ENCODE measurements at regions not wholly inside any gene's neighbourhood (a gene's known extent, or its start where the extent isn't known, plus 50 kb on each side); places are given as distances from the start of the nearest gene placed in this dataset.

DNA sequence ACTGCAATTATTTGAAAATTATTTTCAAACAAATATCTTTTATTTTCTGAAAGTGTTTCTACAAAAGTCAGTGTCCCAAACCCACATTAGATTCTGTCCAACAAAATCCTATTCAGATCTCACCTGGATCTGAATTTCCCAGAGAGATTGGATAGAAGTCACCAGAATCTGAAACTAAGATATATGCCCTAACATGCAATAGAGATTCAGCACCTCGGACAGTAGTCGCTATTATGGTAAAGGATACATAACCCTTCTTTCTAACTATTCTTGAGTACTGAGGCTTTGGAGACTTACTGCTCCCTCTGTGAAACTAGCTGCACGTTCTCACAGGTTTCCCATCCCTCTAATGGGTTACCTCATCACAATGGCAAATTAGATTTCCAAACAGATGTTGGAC lies 151.4 kb downstream of the ID4 start:
- Mint-ChIP-seq H3K27ac (no peak overlapping the region), H3K4me3 (no peak overlapping the region)
- CTCF ChIA-PET, result no interaction called here

DNA sequence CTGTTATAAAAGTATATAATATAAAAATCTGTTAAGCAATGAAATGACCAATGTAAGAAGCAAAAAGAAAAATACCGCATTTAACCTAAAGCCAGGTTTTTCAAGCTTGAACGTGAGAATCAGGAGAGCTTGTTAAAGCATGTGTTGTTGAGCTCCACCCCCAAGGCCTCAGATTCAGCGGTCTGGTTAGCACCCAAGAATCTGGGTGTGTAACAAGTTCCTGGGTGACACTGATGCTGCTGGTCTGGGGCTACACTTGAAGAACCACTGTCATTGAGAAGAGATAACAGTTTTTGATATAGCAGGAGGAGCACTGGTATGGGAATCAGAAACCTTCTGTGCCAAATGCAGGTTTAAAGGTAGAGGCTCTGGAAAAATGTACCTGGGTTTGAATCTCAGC lies 154.0 kb downstream of the ID4 start:
- H3K27ac Mint-ChIP-seq, result no peak overlapping the region
- H3K36me3 Mint-ChIP-seq, result no peaks in the 10 kb centered on the region

More for the DNA sequence above, 151.4 kb downstream of the ID4 start:
- H3K4me1 Mint-ChIP-seq, result no peaks in the 10 kb centered on the region
- H3K27me3 Mint-ChIP-seq, result peaks cover 17% of the 10 kb centered on the region
- H3K36me3 Mint-ChIP-seq, result no peaks in the 10 kb centered on the region
- ATAC-seq (no peak), DNase-seq (no peak)
- no peaks in the 10 kb centered on the region for H3K9me3 Mint-ChIP-seq (ENCODE audit: low read depth)

DNA sequence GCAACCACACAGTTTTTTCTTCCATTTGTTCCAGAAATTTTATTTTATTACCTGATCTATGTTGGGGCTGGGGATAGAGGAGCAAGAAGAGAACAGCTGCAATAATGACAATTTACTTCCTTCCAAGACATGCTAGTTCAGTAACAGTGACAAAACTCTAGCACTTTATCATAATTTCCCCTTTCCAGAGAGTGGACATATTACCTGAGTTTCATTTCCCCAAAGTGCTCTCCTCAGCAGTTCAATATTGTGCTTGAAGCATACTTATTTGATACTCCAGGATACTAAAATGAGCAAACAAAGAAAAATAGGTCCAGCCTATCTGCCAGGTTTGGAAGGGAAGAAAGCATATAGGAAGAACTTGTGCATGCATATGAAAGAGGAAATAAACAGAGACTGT lies 157.7 kb downstream of the ID4 start:
- Mint-ChIP-seq H3K4me1 (peaks cover 5% of the 10 kb centered on the region), H3K36me3 (peaks cover 4% of the 10 kb centered on the region), H3K27ac (no peak overlapping the region), H3K4me3 (no peak overlapping the region), H3K9me3 (ENCODE audit: low read depth) (peaks cover 2% of the 10 kb centered on the region), H3K27me3 (peaks cover 21% of the 10 kb centered on the region)
- CTCF ChIA-PET, result no interaction called here
- DNase-seq (no peak), ATAC-seq (no peak)

More for the DNA sequence above, 154.0 kb downstream of the ID4 start:
- no peak overlapping the region for H3K4me3 Mint-ChIP-seq
- H3K27me3 Mint-ChIP-seq, result peaks cover 27% of the 10 kb centered on the region
- no peak for ATAC-seq
- H3K9me3 Mint-ChIP-seq (ENCODE audit: low read depth), result no peaks in the 10 kb centered on the region
- no peak for DNase-seq
- CTCF ChIA-PET, result no interaction called here
- no peaks in the 10 kb centered on the region for H3K4me1 Mint-ChIP-seq

DNA sequence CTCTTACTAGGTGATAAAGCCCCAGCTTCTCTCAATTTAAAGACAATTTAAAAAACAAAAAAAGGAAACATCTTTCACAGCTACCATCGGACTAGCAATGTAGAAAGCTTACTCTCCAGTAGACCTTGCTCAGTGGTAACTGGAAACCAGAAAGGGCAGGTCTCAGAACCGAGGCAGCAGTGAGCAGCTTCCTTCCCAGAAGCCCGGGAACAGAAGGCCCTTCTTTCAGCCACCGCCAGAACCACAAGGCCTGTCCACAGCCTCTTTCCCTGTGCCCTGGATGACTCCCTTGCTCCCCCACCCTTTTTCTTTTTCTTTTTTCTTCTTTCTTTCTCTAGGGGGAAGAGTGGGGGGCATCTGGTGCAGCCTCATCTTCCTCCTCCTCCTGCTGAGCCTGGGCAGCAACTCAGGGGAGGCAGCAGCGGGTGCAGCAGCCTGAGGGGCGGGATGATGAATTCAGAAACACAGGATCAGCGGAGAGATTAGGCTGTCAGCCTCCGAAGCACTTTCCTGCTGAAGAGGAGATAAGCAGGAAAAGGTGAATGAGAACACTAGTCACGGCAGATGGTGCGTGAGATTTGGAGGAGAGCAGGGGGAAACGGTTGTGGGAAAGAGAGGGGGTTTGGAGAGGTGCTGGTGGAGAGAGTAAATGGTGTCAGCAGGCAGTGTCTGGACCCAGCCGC lies 158.5 kb downstream of the ID4 start:
- Mint-ChIP-seq H3K27me3 (peaks cover 21% of the 10 kb centered on the region), H3K9me3 (ENCODE audit: low read depth) (peaks cover 3% of the 10 kb centered on the region), H3K36me3 (peaks cover 5% of the 10 kb centered on the region), H3K4me3 (no peak overlapping the region), H3K4me1 (peaks cover 6% of the 10 kb centered on the region), H3K27ac (no peak overlapping the region)
- CTCF ChIA-PET, result no interaction called here
- ATAC-seq (no peak), DNase-seq (no peak)

DNA sequence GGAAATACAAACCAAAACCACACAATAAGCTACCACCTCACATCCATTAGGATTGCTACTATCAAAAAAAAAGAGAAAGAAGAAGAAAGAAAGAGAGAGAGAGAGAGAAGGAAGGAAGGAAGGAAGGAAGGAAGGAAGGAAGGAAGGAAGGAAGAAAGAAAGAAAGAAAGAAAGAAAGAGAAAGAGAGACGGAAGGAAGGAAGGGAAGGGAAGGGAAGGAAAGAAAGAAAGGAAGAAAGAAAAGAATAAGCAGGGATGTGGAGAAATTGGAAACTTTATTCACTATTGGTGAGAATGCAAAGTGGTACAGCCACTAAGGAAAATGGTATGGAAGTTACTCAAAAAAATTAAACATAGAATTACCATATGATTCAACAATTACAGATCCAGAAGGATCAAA lies 159.9 kb downstream of the ID4 start:
- no peak for ATAC-seq
- Mint-ChIP-seq H3K4me1 (peaks cover 6% of the 10 kb centered on the region), H3K27ac (no peak overlapping the region), H3K4me3 (no peak overlapping the region), H3K27me3 (peaks cover 15% of the 10 kb centered on the region), H3K36me3 (peaks cover 5% of the 10 kb centered on the region), H3K9me3 (ENCODE audit: low read depth) (peaks cover 3% of the 10 kb centered on the region)
- CTCF ChIA-PET, result no interaction called here
- DNase-seq, result no peak

DNA sequence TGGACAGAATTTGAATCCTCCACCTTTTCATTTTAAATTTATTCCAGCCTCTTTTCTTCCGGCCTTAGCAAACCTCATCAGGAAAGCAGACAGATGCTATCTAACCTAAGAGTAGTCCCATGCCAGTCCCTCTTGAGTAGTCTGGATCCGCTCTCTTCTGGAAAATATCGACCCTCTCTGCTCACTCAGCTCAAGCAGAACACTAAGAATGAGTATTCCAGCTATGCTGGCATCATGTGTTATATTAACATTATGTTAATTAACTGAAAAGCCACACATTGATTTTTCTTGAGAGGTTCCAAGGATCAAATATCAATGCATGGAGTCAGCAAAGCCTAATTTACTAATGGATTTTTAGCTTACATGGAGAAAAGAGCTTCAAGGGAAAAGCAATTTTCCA lies 161.4 kb downstream of the ID4 start:
- H3K27me3 Mint-ChIP-seq, result peaks cover 11% of the 10 kb centered on the region
- H3K9me3 Mint-ChIP-seq (ENCODE audit: low read depth), result peaks cover 3% of the 10 kb centered on the region
- ATAC-seq (no peak), DNase-seq (no peak)
- H3K4me3 Mint-ChIP-seq, result no peak overlapping the region
- H3K27ac Mint-ChIP-seq, result no peak overlapping the region
- peaks cover 6% of the 10 kb centered on the region for H3K4me1 Mint-ChIP-seq
- CTCF ChIA-PET, result no interaction called here
- peaks cover 5% of the 10 kb centered on the region for H3K36me3 Mint-ChIP-seq

DNA sequence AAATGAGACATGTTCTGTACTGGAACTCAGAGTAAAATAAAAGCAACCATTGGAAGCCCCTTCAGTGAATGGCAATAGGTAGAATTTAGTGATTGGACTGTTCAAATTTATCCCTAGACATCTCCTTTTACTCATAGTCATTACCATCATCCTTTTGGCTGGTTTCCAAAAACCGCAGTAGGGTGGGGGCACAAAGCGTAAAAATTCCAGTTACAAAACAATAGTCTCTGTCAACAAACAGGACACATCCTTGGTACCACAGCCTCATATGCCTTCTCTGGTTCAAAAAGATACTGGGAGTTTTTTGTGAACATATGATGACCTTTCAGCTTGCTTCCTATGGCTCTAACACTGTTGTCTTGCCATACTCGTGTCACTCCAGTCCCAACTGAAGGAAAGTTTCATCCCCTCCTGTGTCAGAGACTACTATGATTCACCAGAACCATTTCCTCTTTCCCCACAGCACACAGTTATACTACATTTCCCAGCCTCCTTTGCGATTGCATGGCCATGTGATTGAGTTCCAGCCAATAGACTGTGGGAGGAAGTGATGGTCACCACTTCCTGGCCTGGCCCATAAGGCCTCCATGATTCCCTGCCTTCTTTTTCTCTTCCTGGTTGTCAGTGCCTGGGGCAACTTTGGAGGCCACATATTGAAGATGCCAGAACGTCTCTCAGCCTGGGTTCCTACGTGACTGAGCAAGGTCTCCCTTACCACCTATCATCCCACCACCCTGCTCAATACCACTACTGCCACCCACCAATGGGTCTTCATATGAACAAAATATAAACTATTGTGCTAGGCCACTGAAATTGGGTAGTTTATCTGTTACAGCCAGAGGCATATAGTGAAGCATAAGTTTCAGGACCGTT lies 162.4 kb downstream of the ID4 start:
- CTCF ChIA-PET, result no interaction called here
- Mint-ChIP-seq H3K9me3 (ENCODE audit: low read depth) (peaks cover 3% of the 10 kb centered on the region), H3K27ac (no peak overlapping the region), H3K4me1 (peaks cover 6% of the 10 kb centered on the region), H3K36me3 (peaks cover 5% of the 10 kb centered on the region), H3K4me3 (no peak overlapping the region), H3K27me3 (peaks cover 7% of the 10 kb centered on the region)
- DNase-seq (peak; percentile 50), ATAC-seq (peak; percentile 72)

DNA sequence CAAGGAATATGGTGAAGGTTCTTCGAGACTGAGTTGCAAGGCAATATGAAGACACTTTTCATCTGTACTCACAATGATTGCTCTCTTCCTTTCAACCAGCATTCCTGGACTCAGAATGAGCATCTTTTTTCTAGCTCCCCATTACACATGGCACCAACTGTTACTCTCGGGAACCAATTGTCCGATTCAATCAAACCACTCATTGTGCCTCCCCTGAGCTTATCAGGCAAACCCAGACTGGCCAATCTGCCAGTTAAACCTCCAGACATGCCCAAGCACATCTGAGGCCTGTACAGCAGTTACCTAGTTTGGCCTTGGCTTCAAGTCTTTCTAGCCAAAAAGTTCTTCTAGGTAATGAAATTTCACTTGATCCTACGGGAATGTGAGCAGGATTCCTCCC lies 164.1 kb downstream of the ID4 start:
- no peak overlapping the region for H3K27ac Mint-ChIP-seq
- peaks cover 3% of the 10 kb centered on the region for H3K9me3 Mint-ChIP-seq (ENCODE audit: low read depth)
- H3K27me3 Mint-ChIP-seq, result peaks cover 2% of the 10 kb centered on the region
- H3K4me3 Mint-ChIP-seq, result no peak overlapping the region
- DNase-seq, result no peak
- H3K36me3 Mint-ChIP-seq, result peaks cover 5% of the 10 kb centered on the region
- no peak for ATAC-seq
- peaks cover 6% of the 10 kb centered on the region for H3K4me1 Mint-ChIP-seq
- CTCF ChIA-PET, result interaction anchor here (1.0 kb wide), 1 partner anchor 22 kb away, joined by 3 read pairs; no protein-coding TSS in a partner anchor

DNA sequence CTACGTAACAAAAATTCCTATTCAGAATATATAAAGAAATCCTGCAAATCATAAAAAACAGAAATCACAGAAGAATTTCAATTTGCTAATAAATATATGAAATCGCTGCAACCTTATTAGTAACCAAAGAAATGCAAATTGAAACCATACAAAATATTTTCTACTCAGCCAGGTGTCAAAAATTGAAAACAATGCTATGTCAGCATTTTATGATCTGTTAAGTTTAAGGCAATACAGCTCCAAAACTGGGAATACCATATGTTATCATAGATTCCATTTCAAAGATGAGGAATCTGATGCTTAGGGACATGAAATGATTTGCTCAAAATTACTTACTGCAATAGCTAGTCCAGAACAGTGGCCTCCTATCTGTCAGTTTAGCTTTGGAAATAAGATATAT lies 168.9 kb downstream of the ID4 start:
- ATAC-seq (no peak), DNase-seq (no peak)
- Mint-ChIP-seq H3K27ac (no peak overlapping the region), H3K27me3 (peaks cover 15% of the 10 kb centered on the region), H3K36me3 (no peaks in the 10 kb centered on the region), H3K9me3 (ENCODE audit: low read depth) (no peaks in the 10 kb centered on the region), H3K4me1 (no peaks in the 10 kb centered on the region), H3K4me3 (no peak overlapping the region)
- CTCF ChIA-PET, result no interaction called here

DNA sequence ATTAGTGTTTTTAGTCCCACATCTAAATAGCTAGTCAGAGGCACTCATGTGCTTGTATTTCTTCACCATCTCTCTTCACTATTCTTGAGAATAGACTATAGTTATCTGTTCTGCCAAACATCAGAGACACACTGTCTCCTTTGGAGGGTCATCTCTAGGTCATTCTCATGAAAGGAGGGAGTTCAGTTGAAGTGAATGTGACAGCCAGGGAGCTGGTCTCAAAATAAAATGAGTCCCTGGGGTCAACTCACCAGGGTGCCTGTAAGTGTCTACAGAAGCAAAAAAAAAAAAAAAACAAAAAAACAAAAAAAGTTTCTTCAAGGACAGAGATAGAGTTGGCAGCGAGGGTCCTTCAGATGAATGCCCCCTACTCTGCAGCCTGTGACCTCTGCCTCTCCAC lies 171.0 kb downstream of the ID4 start:
- Mint-ChIP-seq H3K4me1 (no peaks in the 10 kb centered on the region), H3K27ac (no peak overlapping the region), H3K4me3 (no peak overlapping the region), H3K9me3 (ENCODE audit: low read depth) (no peaks in the 10 kb centered on the region), H3K36me3 (no peaks in the 10 kb centered on the region), H3K27me3 (peaks cover 20% of the 10 kb centered on the region)
- ATAC-seq (no peak), DNase-seq (no peak)
- CTCF ChIA-PET, result no interaction called here

DNA sequence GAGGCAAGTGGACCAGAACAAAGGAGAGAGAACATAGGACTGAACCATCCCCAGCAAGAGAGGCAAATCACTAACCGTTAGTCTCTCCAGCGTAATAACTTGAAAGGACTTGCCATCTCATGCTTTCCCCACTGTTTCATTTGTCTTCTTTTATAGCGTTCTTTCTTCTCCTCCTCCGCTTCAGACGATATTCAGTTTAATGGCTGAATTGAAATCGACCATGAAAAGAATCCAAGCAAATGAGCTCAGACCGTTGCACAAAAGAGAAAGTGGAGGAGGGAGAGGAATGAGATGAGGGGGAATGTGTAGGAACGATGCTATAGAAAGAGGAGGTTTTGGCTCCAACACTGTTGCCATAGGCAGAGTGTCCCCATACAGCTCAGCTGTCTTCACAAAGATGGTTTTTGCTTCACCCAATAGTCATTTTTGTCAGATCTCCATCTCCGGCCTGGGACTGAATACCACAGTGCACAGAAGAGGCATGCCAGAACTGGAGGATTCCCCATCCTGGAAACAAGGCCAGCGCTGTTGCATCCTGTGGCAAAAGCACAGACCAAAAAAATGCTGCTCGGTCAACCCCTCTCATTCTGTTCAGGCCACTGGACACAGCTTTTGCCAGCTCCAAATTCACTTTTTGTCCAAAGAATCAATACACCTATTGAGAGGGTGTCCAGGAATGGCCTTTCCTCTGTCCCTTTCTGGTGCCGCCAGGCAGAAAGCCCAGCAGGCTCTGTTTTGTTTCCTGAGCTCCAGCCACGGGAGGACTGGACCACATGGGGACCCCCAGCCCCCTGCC lies 176.1 kb downstream of the ID4 start:
- CTCF ChIA-PET, result no interaction called here
- no peak for ATAC-seq
- H3K27me3 Mint-ChIP-seq, result peaks cover 25% of the 10 kb centered on the region
- H3K4me3 Mint-ChIP-seq, result no peak overlapping the region
- H3K9me3 Mint-ChIP-seq (ENCODE audit: low read depth), result no peaks in the 10 kb centered on the region
- H3K27ac Mint-ChIP-seq, result no peak overlapping the region
- H3K36me3 Mint-ChIP-seq, result no peaks in the 10 kb centered on the region
- DNase-seq, result no peak
- H3K4me1 Mint-ChIP-seq, result no peaks in the 10 kb centered on the region

DNA sequence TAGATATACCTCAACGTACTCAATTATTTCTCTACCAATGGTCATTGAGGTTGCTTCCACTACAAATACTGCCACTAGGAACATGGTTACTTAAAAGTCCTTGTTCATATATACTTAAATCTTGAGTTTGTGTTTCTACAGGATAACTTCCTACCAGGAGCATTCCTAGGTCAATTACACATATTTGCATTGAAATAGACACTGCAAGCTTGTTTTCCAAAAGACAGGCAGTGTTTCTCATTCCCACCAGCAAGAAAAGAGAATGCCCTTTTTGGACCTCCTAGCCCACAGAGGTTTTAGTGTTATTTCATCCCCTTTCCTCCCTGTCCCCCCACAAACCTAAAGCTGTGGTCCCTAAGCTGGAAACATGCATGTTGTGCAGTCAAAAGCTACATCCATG lies 177.3 kb downstream of the ID4 start:
- H3K9me3 Mint-ChIP-seq (ENCODE audit: low read depth), result no peaks in the 10 kb centered on the region
- H3K4me3 Mint-ChIP-seq, result no peak overlapping the region
- ATAC-seq (no peak), DNase-seq (no peak)
- CTCF ChIA-PET, result no interaction called here
- H3K36me3 Mint-ChIP-seq, result no peaks in the 10 kb centered on the region
- H3K27me3 Mint-ChIP-seq, result peaks cover 24% of the 10 kb centered on the region
- no peaks in the 10 kb centered on the region for H3K4me1 Mint-ChIP-seq
- no peak overlapping the region for H3K27ac Mint-ChIP-seq

DNA sequence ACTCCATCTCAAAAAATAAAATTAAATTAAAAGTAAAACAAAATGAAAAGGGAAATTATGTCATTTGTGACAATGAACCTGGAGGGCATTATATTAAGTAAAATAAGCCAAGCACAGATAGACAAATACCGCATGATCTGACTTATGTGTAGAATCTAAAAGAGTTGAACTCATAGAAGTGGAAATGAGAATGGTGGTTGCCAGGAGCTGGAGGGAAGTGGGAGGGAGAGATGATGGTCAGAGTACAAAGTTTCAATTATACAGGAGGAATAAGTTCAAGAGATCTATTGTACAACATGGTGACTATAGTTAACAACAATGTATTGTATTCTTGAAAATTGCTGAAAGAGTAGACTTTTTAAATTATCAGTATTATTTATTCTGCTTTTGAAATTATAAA lies 183.4 kb downstream of the ID4 start:
- Mint-ChIP-seq H3K4me1 (peaks cover 18% of the 10 kb centered on the region), H3K27ac (no peak overlapping the region), H3K27me3 (peaks cover 32% of the 10 kb centered on the region), H3K9me3 (ENCODE audit: low read depth) (no peaks in the 10 kb centered on the region), H3K4me3 (no peak overlapping the region), H3K36me3 (no peaks in the 10 kb centered on the region)
- ATAC-seq (no peak), DNase-seq (no peak)
- CTCF ChIA-PET, result no interaction called here

DNA sequence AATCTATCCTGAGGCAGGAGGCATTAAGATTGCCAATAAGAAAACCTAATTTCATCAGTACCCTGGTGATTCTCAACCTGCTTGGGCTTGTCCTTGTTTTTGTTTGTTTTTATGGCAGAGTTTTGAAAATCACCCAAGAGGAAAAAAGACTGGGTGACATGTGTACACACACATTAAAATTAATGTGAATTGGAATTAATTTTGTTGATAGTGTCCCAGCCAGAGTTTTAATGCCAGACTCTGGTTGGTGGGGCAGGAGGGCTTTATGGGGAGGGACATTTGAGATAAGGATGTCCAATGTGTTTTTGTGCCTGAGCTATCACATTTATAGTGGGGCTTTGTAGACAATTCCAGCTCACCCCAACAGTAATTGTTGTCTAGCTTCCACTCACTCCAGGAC lies 184.6 kb downstream of the ID4 start:
- CTCF ChIA-PET, result no interaction called here
- Mint-ChIP-seq H3K9me3 (ENCODE audit: low read depth) (no peaks in the 10 kb centered on the region), H3K36me3 (no peaks in the 10 kb centered on the region), H3K27ac (no peak overlapping the region), H3K27me3 (peaks cover 38% of the 10 kb centered on the region), H3K4me3 (no peak overlapping the region), H3K4me1 (peaks cover 21% of the 10 kb centered on the region)
- ATAC-seq (no peak), DNase-seq (no peak)

Data from activated CD8-positive, alpha-beta memory T cell treated with anti-CD3 and anti-CD28 coated beads, Interleukin-2, amount 10 ng/mL, durations not matched to agents 7 days and 5 days (primary cell).